ENCODE measurements at regions not wholly inside any gene's neighbourhood (a gene's known extent, or its start where the extent isn't known, plus 50 kb on each side); places are given as distances from the start of the nearest gene placed in this dataset.

GRCh38 chr2:15744820-15745219, 153.2 kb downstream of the DDX1 start:
- no peak for TF ChIP-seq CTCF (IDR thresholded peaks at IDR 0.05)
- TF ChIP-seq POLR2AphosphoS5 (IDR thresholded peaks at IDR 0.05), result no peak
- no peak for TF ChIP-seq POLR2A (IDR thresholded peaks at IDR 0.05)

All from sigmoid colon (tissue), 4 donors.